ENCODE measurements at regions not wholly inside any gene's neighbourhood (a gene's known extent, or its start where the extent isn't known, plus 50 kb on each side); places are given as distances from the start of the nearest gene placed in this dataset.
"Not testable (repeated sequence)": the region's sequence is repeated elsewhere in the genome, so short reads cannot be mapped to it uniquely, and the experiment has no call there.

- DNase-seq, result no peak
Observed at GRCh38 chr10:3924344-3924743, 139.3 kb upstream of the KLF6 start.

GRCh38 chr10:3923033-3923432, 138.0 kb upstream of the KLF6 start:
- no peak for DNase-seq

- DNase-seq, result no peak
Observed at GRCh38 chr10:3919709-3920308, 134.8 kb upstream of the KLF6 start.

GRCh38 chr10:3917392-3917791, 132.4 kb upstream of the KLF6 start:
- not testable (repeated sequence) for DNase-seq

GRCh38 chr10:3914733-3915132, 129.7 kb upstream of the KLF6 start:
- no peak for DNase-seq

- no peak for DNase-seq
Observed at GRCh38 chr10:3911713-3912442, 126.9 kb upstream of the KLF6 start.

- no peak for DNase-seq
Observed at GRCh38 chr10:3911241-3911640, 126.2 kb upstream of the KLF6 start.

GRCh38 chr10:3909339-3909738, 124.3 kb upstream of the KLF6 start:
- no peak for DNase-seq

- no peak for DNase-seq
Observed at GRCh38 chr10:3908183-3908582, 123.2 kb upstream of the KLF6 start.

GRCh38 chr10:3907514-3907913, 122.5 kb upstream of the KLF6 start:
- no peak for DNase-seq

GRCh38 chr10:3906511-3907111, 121.6 kb upstream of the KLF6 start:
- DNase-seq, result no peak

- no peak for DNase-seq
Observed at GRCh38 chr10:3904419-3904960, 119.5 kb upstream of the KLF6 start.

- no peak for DNase-seq
Observed at GRCh38 chr10:3902809-3903410, 117.9 kb upstream of the KLF6 start.

GRCh38 chr10:3902054-3902808, 117.2 kb upstream of the KLF6 start:
- DNase-seq, result no peak

- DNase-seq, result no peak
Observed at GRCh38 chr10:3901370-3901769, 116.4 kb upstream of the KLF6 start.

GRCh38 chr10:3900391-3900790, 115.4 kb upstream of the KLF6 start:
- DNase-seq, result no peak

- no peak for DNase-seq
Observed at GRCh38 chr10:3898821-3899220, 113.8 kb upstream of the KLF6 start.

- no peak for DNase-seq
Observed at GRCh38 chr10:3897156-3897555, 112.1 kb upstream of the KLF6 start.

- no peak for DNase-seq
Observed at GRCh38 chr10:3896161-3896560, 111.2 kb upstream of the KLF6 start.

- no peak for DNase-seq
Observed at GRCh38 chr10:3895045-3895631, 110.1 kb upstream of the KLF6 start.

- DNase-seq, result no peak
Observed at GRCh38 chr10:3893901-3894563, 109.0 kb upstream of the KLF6 start.

Data from right kidney (tissue), 1 donor.